ENCODE measurements at regions not wholly inside any gene's neighbourhood (a gene's known extent, or its start where the extent isn't known, plus 50 kb on each side); places are given as distances from the start of the nearest gene placed in this dataset.

DNA sequence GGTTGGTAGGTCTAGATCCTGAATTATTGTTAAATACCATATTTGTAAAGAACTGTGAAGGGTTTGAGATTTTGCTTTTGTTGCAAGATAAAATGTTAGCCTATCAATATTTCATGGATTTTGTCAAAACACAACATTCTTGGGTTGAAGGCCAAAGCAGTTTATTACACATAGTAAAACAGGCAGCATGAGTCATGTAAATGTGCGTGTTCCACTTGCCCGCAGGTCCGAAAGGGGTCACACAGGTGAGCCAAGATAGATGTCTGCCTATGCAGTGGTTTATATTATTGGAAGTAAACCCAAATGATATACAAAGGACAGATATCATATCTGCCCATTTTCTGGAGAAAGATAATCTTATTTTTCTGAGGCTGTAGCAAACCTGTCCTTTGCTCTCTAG lies 1654.4 kb upstream of the SPRY2 start:
- no TSS peak for BruUV-seq (replicated peaks)
- Histone ChIP-seq H3K9me1 (ENCODE audit: insufficient read depth, low read length) (no peaks in the 10 kb centered on the region), H3K79me1 (ENCODE audit: low read depth in 1 of 2, low read length in 2 of 2) (no peaks in the 10 kb centered on the region), H2AK5ac (ENCODE audit: low read depth, low read length) (no peak overlapping the region), H4K8ac (ENCODE audit: low read depth in 2 of 2, low read length in 2 of 2) (no peak overlapping the region), H4K5ac (ENCODE audit: low read depth, low read length) (no peak overlapping the region), H3K27ac (ENCODE audit: insufficient read depth, low read length) (no peak overlapping the region), H3K9me3 (ENCODE audit: control insufficient read depth, insufficient read depth, low read length) (peaks cover 8% of the 10 kb centered on the region), H3K23ac (ENCODE audit: low read depth, low read length) (no peak overlapping the region), H3K4me3 (ENCODE audit: insufficient read depth, low read depth, low read length) (no peak overlapping the region), H3K18ac (ENCODE audit: low read depth, low read length) (no peak overlapping the region), H2AK9ac (replicated peaks; ENCODE audit: low read depth, low read length, poor library complexity) (no peak overlapping the region), H4K91ac (ENCODE audit: insufficient read depth, low read depth, low read length) (no peak overlapping the region), H3K4ac (ENCODE audit: low read depth, low read length) (no peak overlapping the region), H2BK5ac (ENCODE audit: low read depth, low read length, poor library complexity, severe bottlenecking) (no peak overlapping the region), H3K9ac (ENCODE audit: low read depth, low read length) (no peak overlapping the region), H3K4me1 (ENCODE audit: control insufficient read depth, insufficient read depth, low read length) (no peaks in the 10 kb centered on the region), H2BK20ac (ENCODE audit: low read depth, low read length) (no peak overlapping the region), H2BK15ac (ENCODE audit: low read depth, low read length) (no peak overlapping the region), H4K20me1 (ENCODE audit: insufficient read depth, low read length) (no peaks in the 10 kb centered on the region), H3K4me2 (ENCODE audit: low read depth, low read length) (no peak overlapping the region), H3K56ac (ENCODE audit: extremely low read depth, insufficient read depth, low read length) (no peak overlapping the region), H3K36me3 (ENCODE audit: control insufficient read depth, insufficient read depth, low read length) (no peaks in the 10 kb centered on the region), H2BK120ac (ENCODE audit: low read depth, low read length) (no peak overlapping the region), H3K14ac (replicated peaks; ENCODE audit: low read depth, low read length) (no peak overlapping the region), H2AFZ (replicated peaks; ENCODE audit: low read length, poor library complexity) (no peak overlapping the region), H3K27me3 (ENCODE audit: control insufficient read depth, insufficient read depth, low read length) (no peaks in the 10 kb centered on the region)
- no CpG with 5 or more reads among the region's 3 CpGs for WGBS, 2 experiments (ENCODE audit: extremely low coverage in 2 of 2, insufficient read length in 1 of 2)
- in situ Hi-C loops (cut with MboI; ENCODE audit: low sequenced_read_pairs) (no loop called here), intact Hi-C loops (cut with micrococcal nuclease) (no loop called here), dilution Hi-C loops (cut with HindIII; ENCODE audit: low sequenced_read_pairs, unreplicated experiment) (no loop called here)
- TF ChIP-seq, protein P1, sequence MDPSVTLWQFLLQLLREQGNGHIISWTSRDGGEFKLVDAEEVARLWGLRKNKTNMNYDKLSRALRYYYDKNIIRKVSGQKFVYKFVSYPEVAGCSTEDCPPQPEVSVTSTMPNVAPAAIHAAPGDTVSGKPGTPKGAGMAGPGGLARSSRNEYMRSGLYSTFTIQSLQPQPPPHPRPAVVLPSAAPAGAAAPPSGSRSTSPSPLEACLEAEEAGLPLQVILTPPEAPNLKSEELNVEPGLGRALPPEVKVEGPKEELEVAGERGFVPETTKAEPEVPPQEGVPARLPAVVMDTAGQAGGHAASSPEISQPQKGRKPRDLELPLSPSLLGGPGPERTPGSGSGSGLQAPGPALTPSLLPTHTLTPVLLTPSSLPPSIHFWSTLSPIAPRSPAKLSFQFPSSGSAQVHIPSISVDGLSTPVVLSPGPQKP (IDR thresholded peaks at IDR 0.05; ENCODE audit: borderline replicate concordance, low read depth, low read length): no peak
- TF ChIP-seq MAFK (IDR thresholded peaks at IDR 0.05; ENCODE audit: low read depth, low read length) (no peak), RCOR1 (IDR thresholded peaks at IDR 0.05; ENCODE audit: insufficient replicate concordance, low read length) (no peak), NFE2L2 (IDR thresholded peaks at IDR 0.05; ENCODE audit: low read depth, low read length) (no peak), CHD1 (IDR thresholded peaks at IDR 0.05; ENCODE audit: low read depth, low read length) (no peak), POLR2A (IDR thresholded peaks at IDR 0.05; ENCODE audit: low read depth, low read length) (no peak), SMC3 (IDR thresholded peaks at IDR 0.05; ENCODE audit: low read depth, low read length) (no peak), RAD21 (IDR thresholded peaks at IDR 0.05; ENCODE audit: low read length) (no peak), MXI1 (IDR thresholded peaks at IDR 0.05; ENCODE audit: borderline replicate concordance, low read depth, low read length) (no peak), RFX5 (IDR thresholded peaks at IDR 0.05; ENCODE audit: low read depth, low read length) (no peak), MAZ (IDR thresholded peaks at IDR 0.05; ENCODE audit: borderline replicate concordance, low read depth, low read length) (no peak)
- TF ChIP-seq, protein P2, sequence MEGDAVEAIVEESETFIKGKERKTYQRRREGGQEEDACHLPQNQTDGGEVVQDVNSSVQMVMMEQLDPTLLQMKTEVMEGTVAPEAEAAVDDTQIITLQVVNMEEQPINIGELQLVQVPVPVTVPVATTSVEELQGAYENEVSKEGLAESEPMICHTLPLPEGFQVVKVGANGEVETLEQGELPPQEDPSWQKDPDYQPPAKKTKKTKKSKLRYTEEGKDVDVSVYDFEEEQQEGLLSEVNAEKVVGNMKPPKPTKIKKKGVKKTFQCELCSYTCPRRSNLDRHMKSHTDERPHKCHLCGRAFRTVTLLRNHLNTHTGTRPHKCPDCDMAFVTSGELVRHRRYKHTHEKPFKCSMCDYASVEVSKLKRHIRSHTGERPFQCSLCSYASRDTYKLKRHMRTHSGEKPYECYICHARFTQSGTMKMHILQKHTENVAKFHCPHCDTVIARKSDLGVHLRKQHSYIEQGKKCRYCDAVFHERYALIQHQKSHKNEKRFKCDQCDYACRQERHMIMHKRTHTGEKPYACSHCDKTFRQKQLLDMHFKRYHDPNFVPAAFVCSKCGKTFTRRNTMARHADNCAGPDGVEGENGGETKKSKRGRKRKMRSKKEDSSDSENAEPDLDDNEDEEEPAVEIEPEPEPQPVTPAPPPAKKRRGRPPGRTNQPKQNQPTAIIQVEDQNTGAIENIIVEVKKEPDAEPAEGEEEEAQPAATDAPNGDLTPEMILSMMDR (conservative IDR thresholded peaks at IDR 0.05; ENCODE audit: low read depth, low read length): no peak
- ChIA-PET POLR2A (ENCODE audit: unreplicated experiment) (no interaction called here), CTCF (no interaction called here)
- DNase-seq: no peak
- ATAC-seq (ENCODE audit: low read depth): no peak

Data from IMR-90 (cell line).